ENCODE measurements at regions not wholly inside any gene's neighbourhood (a gene's known extent, or its start where the extent isn't known, plus 50 kb on each side); places are given as distances from the start of the nearest gene placed in this dataset.

- no peaks in the 10 kb centered on the region for H3K79me2 ChIP-seq (ENCODE audit: control insufficient read depth, low read length)
- no peak overlapping the region for H3K27ac ChIP-seq (ENCODE audit: low read depth, low read length)
- H3K27me3 ChIP-seq (ENCODE audit: control insufficient read depth, low read length) = 0 out of 2 replicates have a peak, but pooled peaks cover 2% of the 10 kb centered on the region
- no peaks in the 10 kb centered on the region for H3K4me1 ChIP-seq (ENCODE audit: control insufficient read depth, low read length)
- H3K36me3 ChIP-seq (ENCODE audit: control insufficient read depth, low read length) = no peaks in the 10 kb centered on the region
- no peaks in the 10 kb centered on the region for H3K9me2 ChIP-seq (replicated peaks; ENCODE audit: control insufficient read depth, low read length)
- no peak overlapping the region for H3K4me2 ChIP-seq (ENCODE audit: low read length)
- no peak overlapping the region for H3K4me3 ChIP-seq (ENCODE audit: low read length)
- no peaks in the 10 kb centered on the region for H3K9me3 ChIP-seq (ENCODE audit: control insufficient read depth, insufficient read depth, low read length)
- no peak for TF ChIP-seq CTCF (IDR thresholded peaks at IDR 0.05; ENCODE audit: low read depth, low read length, poor library complexity, severe bottlenecking)
- no peak for TF ChIP-seq EZH2phosphoT487 (IDR thresholded peaks at IDR 0.05; ENCODE audit: borderline replicate concordance, low read length)
- H4K20me1 ChIP-seq (ENCODE audit: control insufficient read depth, insufficient read depth, low read depth, low read length) = no peaks in the 10 kb centered on the region
- no peaks in the 10 kb centered on the region for H3F3A ChIP-seq (ENCODE audit: control insufficient read depth, insufficient read depth)
Measured at GRCh38 chr3:23700616-23701015, 105.1 kb upstream of the UBE2E1 start.

- no peak overlapping the region for H3K4me3 ChIP-seq (ENCODE audit: low read length)
- no peaks in the 10 kb centered on the region for H3K9me2 ChIP-seq (replicated peaks; ENCODE audit: control insufficient read depth, low read length)
- 0 out of 2 replicates have a peak, but pooled peaks cover 2% of the 10 kb centered on the region for H3K27me3 ChIP-seq (ENCODE audit: control insufficient read depth, low read length)
- H3K27ac ChIP-seq (ENCODE audit: low read depth, low read length) = no peak overlapping the region
- no peaks in the 10 kb centered on the region for H3K36me3 ChIP-seq (ENCODE audit: control insufficient read depth, low read length)
- TF ChIP-seq CTCF (IDR thresholded peaks at IDR 0.05; ENCODE audit: low read depth, low read length, poor library complexity, severe bottlenecking) (no peak), EZH2phosphoT487 (IDR thresholded peaks at IDR 0.05; ENCODE audit: borderline replicate concordance, low read length) (no peak)
- H3K79me2 ChIP-seq (ENCODE audit: control insufficient read depth, low read length) = no peaks in the 10 kb centered on the region
- H3F3A ChIP-seq (ENCODE audit: control insufficient read depth, insufficient read depth) = no peaks in the 10 kb centered on the region
- H3K4me1 ChIP-seq (ENCODE audit: control insufficient read depth, low read length) = no peaks in the 10 kb centered on the region
- no peak overlapping the region for H3K4me2 ChIP-seq (ENCODE audit: low read length)
- no peaks in the 10 kb centered on the region for H4K20me1 ChIP-seq (ENCODE audit: control insufficient read depth, insufficient read depth, low read depth, low read length)
- no peaks in the 10 kb centered on the region for H3K9me3 ChIP-seq (ENCODE audit: control insufficient read depth, insufficient read depth, low read length)
Measured at GRCh38 chr3:23701716-23702597, 103.8 kb upstream of the UBE2E1 start.

GRCh38 chr3:23704298-23704697 is 101.5 kb upstream of the UBE2E1 start:
- Histone ChIP-seq H3K27me3 (ENCODE audit: control insufficient read depth, low read length) (0 out of 2 replicates have a peak, but pooled peaks cover 2% of the 10 kb centered on the region), H3K27ac (ENCODE audit: low read depth, low read length) (no peak overlapping the region), H3F3A (ENCODE audit: control insufficient read depth, insufficient read depth) (no peaks in the 10 kb centered on the region), H3K4me2 (ENCODE audit: low read length) (no peak overlapping the region), H3K4me3 (ENCODE audit: low read length) (no peak overlapping the region), H4K20me1 (ENCODE audit: control insufficient read depth, insufficient read depth, low read depth, low read length) (no peaks in the 10 kb centered on the region), H3K9me2 (replicated peaks; ENCODE audit: control insufficient read depth, low read length) (no peaks in the 10 kb centered on the region), H3K9me3 (ENCODE audit: control insufficient read depth, insufficient read depth, low read length) (no peaks in the 10 kb centered on the region), H3K79me2 (ENCODE audit: control insufficient read depth, low read length) (no peaks in the 10 kb centered on the region), H3K4me1 (ENCODE audit: control insufficient read depth, low read length) (no peaks in the 10 kb centered on the region), H3K36me3 (ENCODE audit: control insufficient read depth, low read length) (no peaks in the 10 kb centered on the region)
- TF ChIP-seq EZH2phosphoT487 (IDR thresholded peaks at IDR 0.05; ENCODE audit: borderline replicate concordance, low read length) = no peak
- TF ChIP-seq CTCF (IDR thresholded peaks at IDR 0.05; ENCODE audit: low read depth, low read length, poor library complexity, severe bottlenecking) = no peak
